Activated naive CD8-positive, alpha-beta T cell treated with anti-CD3 and anti-CD28 coated beads, Interleukin-2, amount 10 ng/mL, durations not matched to agents 7 days and 5 days (primary cell): ENCODE measurements at regions not wholly inside any gene's neighbourhood (a gene's known extent, or its start where the extent isn't known, plus 50 kb on each side); places are given as distances from the start of the nearest gene placed in this dataset.

Experiments used
- ATAC-seq: fragments of 150-1000 bp; cut with Tn5 transposase; one replicate; pipeline ENCODE4 v1.10.0; 2021; ENCODE audit warnings: low read depth, moderate library complexity
- POLR2A ChIA-PET: fragments of 350-600 bp; sonication (Branson Sonifier 250); formaldehyde crosslinking; loops from one replicate; lab custom pipeline; 2021; ENCODE audit warnings: antibody characterized with exemption; lab: Charles Lee
- DNase-seq: peaks from one replicate; pipeline ENCODE4 v3.0.0; 2021
- H3K27ac Mint-ChIP-seq: one replicate; pipeline ENCODE4 v1.8.0; 2022; ENCODE audit warnings: mild to moderate bottlenecking, mixed read lengths
- H3K27me3 Mint-ChIP-seq: one replicate; pipeline ENCODE4 v1.8.0; 2022; ENCODE audit warnings: mild to moderate bottlenecking, moderate library complexity, mixed read lengths
- H3K36me3 Mint-ChIP-seq: one replicate; pipeline ENCODE4 v1.8.0; 2021; ENCODE audit warnings: mild to moderate bottlenecking, mixed read lengths
- H3K4me1 Mint-ChIP-seq: one replicate; pipeline ENCODE4 v1.8.0; 2021; ENCODE audit warnings: mixed read lengths
- H3K4me3 Mint-ChIP-seq: one replicate; pipeline ENCODE4 v1.8.0; 2022; ENCODE audit warnings: mild to moderate bottlenecking, moderate library complexity, mixed read lengths
- H3K9me3 Mint-ChIP-seq: one replicate; pipeline ENCODE4 v1.8.0; 2021; ENCODE audit warnings: mixed read lengths

GRCh38 chr9:28909526-28909925 is 1336.2 kb upstream of the C9orf72 start:
- POLR2A ChIA-PET: no interaction called here
- no peak overlapping the region for H3K27ac Mint-ChIP-seq
- no peak for ATAC-seq

GRCh38 chr9:28912621-28913020 is 1339.3 kb upstream of the C9orf72 start:
- H3K36me3 Mint-ChIP-seq: no peaks in the 10 kb centered on the region
- no peaks in the 10 kb centered on the region for H3K27me3 Mint-ChIP-seq
- DNase-seq (no peak), ATAC-seq (no peak)
- H3K4me3 Mint-ChIP-seq: no peak overlapping the region
- POLR2A ChIA-PET: no interaction called here
- H3K9me3 Mint-ChIP-seq: no peaks in the 10 kb centered on the region
- no peak overlapping the region for H3K27ac Mint-ChIP-seq
- no peaks in the 10 kb centered on the region for H3K4me1 Mint-ChIP-seq

More at GRCh38 chr9:28909526-28909925, 1336.2 kb upstream of the C9orf72 start:
- no peak overlapping the region for H3K4me3 Mint-ChIP-seq
- no peaks in the 10 kb centered on the region for H3K27me3 Mint-ChIP-seq
- H3K9me3 Mint-ChIP-seq: peaks cover 2% of the 10 kb centered on the region
- no peaks in the 10 kb centered on the region for H3K4me1 Mint-ChIP-seq
- no peaks in the 10 kb centered on the region for H3K36me3 Mint-ChIP-seq
- no peak for DNase-seq

- POLR2A ChIA-PET: no interaction called here
- Mint-ChIP-seq H3K4me3 (no peak overlapping the region), H3K27me3 (no peaks in the 10 kb centered on the region), H3K4me1 (no peaks in the 10 kb centered on the region), H3K36me3 (no peaks in the 10 kb centered on the region), H3K9me3 (no peaks in the 10 kb centered on the region), H3K27ac (no peak overlapping the region)
- no peak for DNase-seq
- no peak for ATAC-seq
Measured at GRCh38 chr9:28915202-28915930, 1342.1 kb upstream of the C9orf72 start.

- POLR2A ChIA-PET: no interaction called here
- DNase-seq (no peak), ATAC-seq (no peak)
- H3K36me3 Mint-ChIP-seq: no peaks in the 10 kb centered on the region
- H3K27ac Mint-ChIP-seq: no peak overlapping the region
- H3K27me3 Mint-ChIP-seq: no peaks in the 10 kb centered on the region
- H3K4me3 Mint-ChIP-seq: no peak overlapping the region
- no peaks in the 10 kb centered on the region for H3K9me3 Mint-ChIP-seq
- no peaks in the 10 kb centered on the region for H3K4me1 Mint-ChIP-seq
Measured at GRCh38 chr9:28916348-28916747, 1343.1 kb upstream of the C9orf72 start.

- POLR2A ChIA-PET: no interaction called here
- no peak for DNase-seq
- no peaks in the 10 kb centered on the region for H3K4me1 Mint-ChIP-seq
Measured at GRCh38 chr9:28921857-28922500, 1348.7 kb upstream of the C9orf72 start.

GRCh38 chr9:28922891-28923290 is 1349.6 kb upstream of the C9orf72 start:
- POLR2A ChIA-PET: no interaction called here
- H3K4me1 Mint-ChIP-seq: no peaks in the 10 kb centered on the region

More at GRCh38 chr9:28921857-28922500, 1348.7 kb upstream of the C9orf72 start:
- ATAC-seq: no peak
- Mint-ChIP-seq H3K36me3 (no peaks in the 10 kb centered on the region), H3K27ac (no peak overlapping the region), H3K4me3 (no peak overlapping the region), H3K27me3 (no peaks in the 10 kb centered on the region), H3K9me3 (no peaks in the 10 kb centered on the region)

GRCh38 chr9:28923351-28923750 is 1350.1 kb upstream of the C9orf72 start:
- no peak overlapping the region for H3K27ac Mint-ChIP-seq

More at GRCh38 chr9:28922891-28923290, 1349.6 kb upstream of the C9orf72 start:
- no peaks in the 10 kb centered on the region for H3K9me3 Mint-ChIP-seq
- H3K27ac Mint-ChIP-seq: no peak overlapping the region
- H3K4me3 Mint-ChIP-seq: no peak overlapping the region
- no peak for ATAC-seq
- H3K27me3 Mint-ChIP-seq: no peaks in the 10 kb centered on the region
- no peak for DNase-seq
- H3K36me3 Mint-ChIP-seq: no peaks in the 10 kb centered on the region

GRCh38 chr9:28925157-28925556 is 1351.9 kb upstream of the C9orf72 start:
- Mint-ChIP-seq H3K4me1 (no peaks in the 10 kb centered on the region), H3K4me3 (no peak overlapping the region), H3K36me3 (no peaks in the 10 kb centered on the region), H3K27ac (no peak overlapping the region), H3K27me3 (no peaks in the 10 kb centered on the region), H3K9me3 (no peaks in the 10 kb centered on the region)
- DNase-seq (no peak), ATAC-seq (no peak)
- POLR2A ChIA-PET: no interaction called here

More at GRCh38 chr9:28923351-28923750, 1350.1 kb upstream of the C9orf72 start:
- DNase-seq: no peak
- H3K9me3 Mint-ChIP-seq: no peaks in the 10 kb centered on the region
- no peak for ATAC-seq
- H3K27me3 Mint-ChIP-seq: no peaks in the 10 kb centered on the region
- H3K4me3 Mint-ChIP-seq: no peak overlapping the region
- POLR2A ChIA-PET: no interaction called here
- no peaks in the 10 kb centered on the region for H3K36me3 Mint-ChIP-seq
- no peaks in the 10 kb centered on the region for H3K4me1 Mint-ChIP-seq

GRCh38 chr9:28926306-28926705 is 1353.0 kb upstream of the C9orf72 start:
- no peaks in the 10 kb centered on the region for H3K9me3 Mint-ChIP-seq
- no peaks in the 10 kb centered on the region for H3K36me3 Mint-ChIP-seq
- ATAC-seq (no peak), DNase-seq (no peak)
- H3K4me3 Mint-ChIP-seq: no peak overlapping the region
- H3K27ac Mint-ChIP-seq: no peak overlapping the region
- POLR2A ChIA-PET: no interaction called here
- H3K27me3 Mint-ChIP-seq: no peaks in the 10 kb centered on the region
- H3K4me1 Mint-ChIP-seq: no peaks in the 10 kb centered on the region

GRCh38 chr9:28927691-28928090 is 1354.4 kb upstream of the C9orf72 start:
- POLR2A ChIA-PET: no interaction called here
- Mint-ChIP-seq H3K9me3 (peaks cover 1% of the 10 kb centered on the region), H3K36me3 (no peaks in the 10 kb centered on the region), H3K4me3 (no peak overlapping the region), H3K27me3 (no peaks in the 10 kb centered on the region), H3K4me1 (no peaks in the 10 kb centered on the region), H3K27ac (no peak overlapping the region)
- ATAC-seq (no peak), DNase-seq (no peak)

- ATAC-seq (no peak), DNase-seq (no peak)
- POLR2A ChIA-PET: no interaction called here
- no peaks in the 10 kb centered on the region for H3K36me3 Mint-ChIP-seq
- H3K9me3 Mint-ChIP-seq: peaks cover 1% of the 10 kb centered on the region
- no peaks in the 10 kb centered on the region for H3K4me1 Mint-ChIP-seq
- no peak overlapping the region for H3K4me3 Mint-ChIP-seq
- H3K27me3 Mint-ChIP-seq: no peaks in the 10 kb centered on the region
- H3K27ac Mint-ChIP-seq: no peak overlapping the region
Measured at GRCh38 chr9:28929433-28929832, 1356.2 kb upstream of the C9orf72 start.

GRCh38 chr9:28930766-28931165 is 1357.5 kb upstream of the C9orf72 start:
- Mint-ChIP-seq H3K27me3 (no peaks in the 10 kb centered on the region), H3K4me3 (no peak overlapping the region), H3K4me1 (no peaks in the 10 kb centered on the region), H3K36me3 (no peaks in the 10 kb centered on the region), H3K27ac (no peak overlapping the region), H3K9me3 (peaks cover 1% of the 10 kb centered on the region)
- no peak for ATAC-seq
- no peak for DNase-seq
- POLR2A ChIA-PET: no interaction called here

- DNase-seq (no peak), ATAC-seq (no peak)
- Mint-ChIP-seq H3K4me3 (no peak overlapping the region), H3K4me1 (no peaks in the 10 kb centered on the region), H3K27me3 (no peaks in the 10 kb centered on the region), H3K9me3 (peaks cover 1% of the 10 kb centered on the region), H3K36me3 (no peaks in the 10 kb centered on the region), H3K27ac (no peak overlapping the region)
- POLR2A ChIA-PET: no interaction called here
Measured at GRCh38 chr9:28934111-28934510, 1360.8 kb upstream of the C9orf72 start.

- no peaks in the 10 kb centered on the region for H3K27me3 Mint-ChIP-seq
- no peaks in the 10 kb centered on the region for H3K4me1 Mint-ChIP-seq
- H3K4me3 Mint-ChIP-seq: no peak overlapping the region
- ATAC-seq (no peak), DNase-seq (no peak)
- H3K27ac Mint-ChIP-seq: no peak overlapping the region
- POLR2A ChIA-PET: no interaction called here
- no peaks in the 10 kb centered on the region for H3K36me3 Mint-ChIP-seq
- no peaks in the 10 kb centered on the region for H3K9me3 Mint-ChIP-seq
Measured at GRCh38 chr9:28938981-28939380, 1365.7 kb upstream of the C9orf72 start.
